Liver (tissue), 3 donors: ENCODE measurements at regions not wholly inside any gene's neighbourhood (a gene's known extent, or its start where the extent isn't known, plus 50 kb on each side); places are given as distances from the start of the nearest gene placed in this dataset.

ENCODE experiments used
- SP1 ChIP-seq: IDR thresholded peaks from 2 replicates; pipeline ENCODE4 v1.6.1; 2018; ENCODE audit warnings: antibody characterized with exemption, mild to moderate bottlenecking
- TAF1 ChIP-seq: conservative IDR thresholded peaks from 2 replicates; pipeline ENCODE4 v1.6.1; 2016; ENCODE audit warnings: antibody characterized with exemption, mild to moderate bottlenecking
- TF ChIP-seq, protein P1 (sequence below): fragments of 150-350 bp; IDR thresholded peaks from 2 replicates; pipeline ENCODE4 v1.5.1; 2017; ENCODE audit warnings: improper control_type of control experiment, low read depth, low read length; ENCODE audit not compliant: missing input control
- TF ChIP-seq, protein P2 (sequence below): IDR thresholded peaks from 2 replicates; pipeline ENCODE4 v1.6.1; 2016; ENCODE audit warnings: antibody characterized with exemption
- donor health status: healthy.
- donor health status: healthy.

DNA sequence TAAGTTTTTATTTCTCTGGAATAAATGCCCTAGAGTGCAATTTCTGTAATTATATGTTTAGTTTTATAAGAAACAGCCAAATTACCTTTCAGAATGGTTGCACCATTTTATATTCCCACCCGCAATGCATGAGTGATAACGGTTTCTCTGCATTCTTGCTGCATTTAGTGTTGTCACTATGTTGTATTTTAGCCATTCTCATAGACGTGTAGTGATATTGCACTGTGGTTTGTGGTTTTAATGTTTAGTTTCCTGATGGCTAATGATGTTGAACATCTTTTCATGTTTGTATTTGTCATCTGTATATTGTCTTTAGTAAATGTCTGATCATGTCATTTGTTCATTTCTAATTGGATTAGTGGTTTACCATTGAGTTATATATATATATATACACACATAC, 73.0 kb upstream of the GOLIM4 start:
- TF ChIP-seq, protein P1, sequence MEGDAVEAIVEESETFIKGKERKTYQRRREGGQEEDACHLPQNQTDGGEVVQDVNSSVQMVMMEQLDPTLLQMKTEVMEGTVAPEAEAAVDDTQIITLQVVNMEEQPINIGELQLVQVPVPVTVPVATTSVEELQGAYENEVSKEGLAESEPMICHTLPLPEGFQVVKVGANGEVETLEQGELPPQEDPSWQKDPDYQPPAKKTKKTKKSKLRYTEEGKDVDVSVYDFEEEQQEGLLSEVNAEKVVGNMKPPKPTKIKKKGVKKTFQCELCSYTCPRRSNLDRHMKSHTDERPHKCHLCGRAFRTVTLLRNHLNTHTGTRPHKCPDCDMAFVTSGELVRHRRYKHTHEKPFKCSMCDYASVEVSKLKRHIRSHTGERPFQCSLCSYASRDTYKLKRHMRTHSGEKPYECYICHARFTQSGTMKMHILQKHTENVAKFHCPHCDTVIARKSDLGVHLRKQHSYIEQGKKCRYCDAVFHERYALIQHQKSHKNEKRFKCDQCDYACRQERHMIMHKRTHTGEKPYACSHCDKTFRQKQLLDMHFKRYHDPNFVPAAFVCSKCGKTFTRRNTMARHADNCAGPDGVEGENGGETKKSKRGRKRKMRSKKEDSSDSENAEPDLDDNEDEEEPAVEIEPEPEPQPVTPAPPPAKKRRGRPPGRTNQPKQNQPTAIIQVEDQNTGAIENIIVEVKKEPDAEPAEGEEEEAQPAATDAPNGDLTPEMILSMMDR: no peak
- no peak for TF ChIP-seq TAF1
- TF ChIP-seq, protein P2, sequence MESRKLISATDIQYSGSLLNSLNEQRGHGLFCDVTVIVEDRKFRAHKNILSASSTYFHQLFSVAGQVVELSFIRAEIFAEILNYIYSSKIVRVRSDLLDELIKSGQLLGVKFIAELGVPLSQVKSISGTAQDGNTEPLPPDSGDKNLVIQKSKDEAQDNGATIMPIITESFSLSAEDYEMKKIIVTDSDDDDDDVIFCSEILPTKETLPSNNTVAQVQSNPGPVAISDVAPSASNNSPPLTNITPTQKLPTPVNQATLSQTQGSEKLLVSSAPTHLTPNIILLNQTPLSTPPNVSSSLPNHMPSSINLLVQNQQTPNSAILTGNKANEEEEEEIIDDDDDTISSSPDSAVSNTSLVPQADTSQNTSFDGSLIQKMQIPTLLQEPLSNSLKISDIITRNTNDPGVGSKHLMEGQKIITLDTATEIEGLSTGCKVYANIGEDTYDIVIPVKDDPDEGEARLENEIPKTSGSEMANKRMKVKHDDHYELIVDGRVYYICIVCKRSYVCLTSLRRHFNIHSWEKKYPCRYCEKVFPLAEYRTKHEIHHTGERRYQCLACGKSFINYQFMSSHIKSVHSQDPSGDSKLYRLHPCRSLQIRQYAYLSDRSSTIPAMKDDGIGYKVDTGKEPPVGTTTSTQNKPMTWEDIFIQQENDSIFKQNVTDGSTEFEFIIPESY: no peak
- TF ChIP-seq SP1: no peak
